ENCODE measurements at regions not wholly inside any gene's neighbourhood (a gene's known extent, or its start where the extent isn't known, plus 50 kb on each side); places are given as distances from the start of the nearest gene placed in this dataset.

- TF ChIP-seq CTCF (IDR thresholded peaks at IDR 0.05; ENCODE audit: low read depth, low read length) = no peak
- TF ChIP-seq POLR2A (IDR thresholded peaks at IDR 0.05; ENCODE audit: extremely low read depth, insufficient read length) = no peak
- no peak for TF ChIP-seq MAX (IDR thresholded peaks at IDR 0.05; ENCODE audit: low read depth, low read length)
Observed at GRCh38 chr15:47265686-47266085, 451.6 kb upstream of the SEMA6D start.
